Activated CD4-positive, alpha-beta T cell treated with anti-CD3 and anti-CD28 coated beads, Interleukin-2, amount 10 ng/mL, durations not matched to agents 7 days and 5 days (primary cell): ENCODE measurements at regions not wholly inside any gene's neighbourhood (a gene's known extent, or its start where the extent isn't known, plus 50 kb on each side); places are given as distances from the start of the nearest gene placed in this dataset.

Experiments
- CTCF ChIA-PET: fragments of 350-600 bp; sonication (Branson Sonifier 250); formaldehyde crosslinking; loops from one replicate; lab custom pipeline; 2021; ENCODE audit warnings: antibody characterized with exemption; lab: Charles Lee
- POLR2A ChIA-PET: fragments of 350-600 bp; sonication (Branson Sonifier 250); formaldehyde crosslinking; loops from one replicate; lab custom pipeline; 2021; ENCODE audit warnings: antibody characterized with exemption; lab: Charles Lee
- DNase-seq: peaks from one replicate; pipeline ENCODE4 v3.0.0-alpha.2; 2020
- H3K27ac Mint-ChIP-seq: one replicate; pipeline ENCODE4 v1.8.0; 2021; ENCODE audit warnings: mild to moderate bottlenecking, moderate library complexity, mixed read lengths
- H3K27me3 Mint-ChIP-seq: one replicate; pipeline ENCODE4 v1.8.0; 2021; ENCODE audit warnings: mixed read lengths
- H3K36me3 Mint-ChIP-seq: one replicate; pipeline ENCODE4 v1.8.0; 2021; ENCODE audit warnings: low read depth, mixed read lengths
- H3K4me1 Mint-ChIP-seq: one replicate; pipeline ENCODE4 v1.8.0; 2021; ENCODE audit warnings: mixed read lengths
- H3K4me3 Mint-ChIP-seq: one replicate; pipeline ENCODE4 v1.8.0; 2021; ENCODE audit warnings: mild to moderate bottlenecking, moderate library complexity, mixed read lengths
- H3K9me3 Mint-ChIP-seq: one replicate; pipeline ENCODE4 v1.8.0; 2021; ENCODE audit warnings: mixed read lengths

- Mint-ChIP-seq H3K4me1 (no peaks in the 10 kb centered on the region), H3K4me3 (no peak overlapping the region), H3K9me3 (no peaks in the 10 kb centered on the region), H3K36me3 (no peaks in the 10 kb centered on the region), H3K27me3 (peaks cover 3% of the 10 kb centered on the region), H3K27ac (no peak overlapping the region)
- CTCF ChIA-PET: no interaction called here
- no peak for DNase-seq
- POLR2A ChIA-PET: no interaction called here
Observed at GRCh38 chr11:133716602-133717001, 128.7 kb downstream of the SPATA19 start.

- ChIA-PET CTCF (no interaction called here), POLR2A (no interaction called here)
- DNase-seq: no peak
- H3K27ac Mint-ChIP-seq: no peak overlapping the region
- no peaks in the 10 kb centered on the region for H3K36me3 Mint-ChIP-seq
- no peaks in the 10 kb centered on the region for H3K4me1 Mint-ChIP-seq
- no peaks in the 10 kb centered on the region for H3K9me3 Mint-ChIP-seq
- no peak overlapping the region for H3K4me3 Mint-ChIP-seq
- H3K27me3 Mint-ChIP-seq: peaks cover 3% of the 10 kb centered on the region
Observed at GRCh38 chr11:133715602-133716001, 129.7 kb downstream of the SPATA19 start.

GRCh38 chr11:133714471-133715375, 130.6 kb downstream of the SPATA19 start:
- Mint-ChIP-seq H3K27me3 (peaks cover 3% of the 10 kb centered on the region), H3K9me3 (no peaks in the 10 kb centered on the region), H3K27ac (no peak overlapping the region), H3K4me3 (no peak overlapping the region), H3K4me1 (no peaks in the 10 kb centered on the region), H3K36me3 (no peaks in the 10 kb centered on the region)
- DNase-seq: no peak
- POLR2A ChIA-PET: no interaction called here
- CTCF ChIA-PET: no interaction called here

- ChIA-PET CTCF (no interaction called here), POLR2A (no interaction called here)
- Mint-ChIP-seq H3K4me3 (no peak overlapping the region), H3K9me3 (no peaks in the 10 kb centered on the region), H3K36me3 (no peaks in the 10 kb centered on the region), H3K27ac (no peak overlapping the region), H3K27me3 (peaks cover 3% of the 10 kb centered on the region), H3K4me1 (no peaks in the 10 kb centered on the region)
- DNase-seq: no peak
Observed at GRCh38 chr11:133713844-133714243, 131.5 kb downstream of the SPATA19 start.

GRCh38 chr11:133713406-133713805, 131.9 kb downstream of the SPATA19 start:
- ChIA-PET CTCF (no interaction called here), POLR2A (no interaction called here)
- Mint-ChIP-seq H3K4me3 (no peak overlapping the region), H3K9me3 (no peaks in the 10 kb centered on the region), H3K4me1 (no peaks in the 10 kb centered on the region), H3K27ac (no peak overlapping the region), H3K36me3 (no peaks in the 10 kb centered on the region), H3K27me3 (peaks cover 3% of the 10 kb centered on the region)
- no peak for DNase-seq

- CTCF ChIA-PET: interaction anchor here (1.6 kb wide), 1 partner anchor 14 kb away, joined by 3 read pairs; no protein-coding TSS in a partner anchor
- Mint-ChIP-seq H3K4me3 (no peak overlapping the region), H3K36me3 (no peaks in the 10 kb centered on the region), H3K27me3 (peaks cover 3% of the 10 kb centered on the region), H3K27ac (no peak overlapping the region), H3K4me1 (no peaks in the 10 kb centered on the region), H3K9me3 (no peaks in the 10 kb centered on the region)
- no peak for DNase-seq
- POLR2A ChIA-PET: no interaction called here
Observed at GRCh38 chr11:133712051-133712560, 133.2 kb downstream of the SPATA19 start.

GRCh38 chr11:133711545-133711944, 133.8 kb downstream of the SPATA19 start:
- H3K9me3 Mint-ChIP-seq: no peaks in the 10 kb centered on the region
- ChIA-PET POLR2A (no interaction called here), CTCF (interaction anchor here (1.6 kb wide), 1 partner anchor 14 kb away, joined by 3 read pairs; no protein-coding TSS in a partner anchor)
- H3K4me3 Mint-ChIP-seq: no peak overlapping the region
- H3K36me3 Mint-ChIP-seq: no peaks in the 10 kb centered on the region
- DNase-seq: no peak
- H3K27me3 Mint-ChIP-seq: peaks cover 3% of the 10 kb centered on the region
- H3K27ac Mint-ChIP-seq: no peak overlapping the region
- H3K4me1 Mint-ChIP-seq: no peaks in the 10 kb centered on the region

GRCh38 chr11:133710681-133711240, 134.6 kb downstream of the SPATA19 start:
- no peak overlapping the region for H3K27ac Mint-ChIP-seq
- no peaks in the 10 kb centered on the region for H3K4me1 Mint-ChIP-seq
- H3K9me3 Mint-ChIP-seq: no peaks in the 10 kb centered on the region
- ChIA-PET POLR2A (no interaction called here), CTCF (no interaction called here)
- no peak for DNase-seq
- H3K27me3 Mint-ChIP-seq: peaks cover 3% of the 10 kb centered on the region
- H3K4me3 Mint-ChIP-seq: no peak overlapping the region
- no peaks in the 10 kb centered on the region for H3K36me3 Mint-ChIP-seq

- Mint-ChIP-seq H3K4me1 (no peaks in the 10 kb centered on the region), H3K9me3 (no peaks in the 10 kb centered on the region), H3K27me3 (peaks cover 3% of the 10 kb centered on the region), H3K36me3 (no peaks in the 10 kb centered on the region), H3K4me3 (no peak overlapping the region), H3K27ac (no peak overlapping the region)
- POLR2A ChIA-PET: no interaction called here
- CTCF ChIA-PET: no interaction called here
- no peak for DNase-seq
Observed at GRCh38 chr11:133710241-133710640, 135.1 kb downstream of the SPATA19 start.

- ChIA-PET CTCF (no interaction called here), POLR2A (no interaction called here)
- H3K4me1 Mint-ChIP-seq: no peaks in the 10 kb centered on the region
- peaks cover 6% of the 10 kb centered on the region for H3K27me3 Mint-ChIP-seq
- H3K36me3 Mint-ChIP-seq: no peaks in the 10 kb centered on the region
- H3K9me3 Mint-ChIP-seq: no peaks in the 10 kb centered on the region
- H3K4me3 Mint-ChIP-seq: no peak overlapping the region
- H3K27ac Mint-ChIP-seq: no peak overlapping the region
- DNase-seq: no peak
Observed at GRCh38 chr11:133708547-133709051, 136.7 kb downstream of the SPATA19 start.

GRCh38 chr11:133706925-133707794, 138.2 kb downstream of the SPATA19 start:
- no peaks in the 10 kb centered on the region for H3K4me1 Mint-ChIP-seq
- no peaks in the 10 kb centered on the region for H3K36me3 Mint-ChIP-seq
- ChIA-PET POLR2A (no interaction called here), CTCF (no interaction called here)
- H3K27me3 Mint-ChIP-seq: peaks cover 3% of the 10 kb centered on the region
- no peak for DNase-seq
- no peak overlapping the region for H3K4me3 Mint-ChIP-seq
- no peak overlapping the region for H3K27ac Mint-ChIP-seq
- H3K9me3 Mint-ChIP-seq: no peaks in the 10 kb centered on the region

- Mint-ChIP-seq H3K4me3 (no peak overlapping the region), H3K9me3 (no peaks in the 10 kb centered on the region), H3K27me3 (peaks cover 3% of the 10 kb centered on the region), H3K4me1 (no peaks in the 10 kb centered on the region), H3K27ac (no peak overlapping the region), H3K36me3 (no peaks in the 10 kb centered on the region)
- ChIA-PET CTCF (no interaction called here), POLR2A (no interaction called here)
- DNase-seq: no peak
Observed at GRCh38 chr11:133705873-133706272, 139.4 kb downstream of the SPATA19 start.
